HUES64 (cell line): ENCODE measurements at regions not wholly inside any gene's neighbourhood (a gene's known extent, or its start where the extent isn't known, plus 50 kb on each side); places are given as distances from the start of the nearest gene placed in this dataset.

Experiments used
- H3K27ac ChIP-seq: 2 replicates; pipeline ENCODE4 v1.7.0; 2013; ENCODE audit warnings: low read depth, low read length, inconsistent platforms
- H3K27me3 ChIP-seq: 2 replicates; pipeline ENCODE4 v1.6.1; 2013; ENCODE audit warnings: mild to moderate bottlenecking, low read length; ENCODE audit not compliant: insufficient read depth
- H3K36me3 ChIP-seq: 2 replicates; pipeline ENCODE4 v1.6.1; 2013; ENCODE audit warnings: mild to moderate bottlenecking, low read length; ENCODE audit not compliant: insufficient read depth
- H3K4me1 ChIP-seq: 2 replicates; pipeline ENCODE4 v1.6.1; 2013; ENCODE audit warnings: mild to moderate bottlenecking, low read length, moderate library complexity; ENCODE audit not compliant: insufficient read depth
- H3K4me3 ChIP-seq: 2 replicates; pipeline ENCODE4 v1.5.1; 2013; ENCODE audit warnings: mild to moderate bottlenecking, low read length, moderate library complexity
- H3K9ac ChIP-seq: 2 replicates; pipeline ENCODE4 v1.6.1; 2013; ENCODE audit warnings: mild to moderate bottlenecking, low read depth, low read length
- H3K9me3 ChIP-seq: 2 replicates; pipeline ENCODE4 v1.6.1; 2013; ENCODE audit warnings: low read depth, low read length; ENCODE audit not compliant: insufficient read depth
- WGBS: fragments of 150-250, 120-280 bp; methylation state at CpG from one replicate; pipeline ENCODE4 v1.1.7; 2013; ENCODE audit warnings: missing lambda C conversion rate; 5-methylcytosine and 5-hydroxymethylcytosine counted together

- H3K36me3 ChIP-seq = no peaks in the 10 kb centered on the region
- no peaks in the 10 kb centered on the region for H3K4me1 ChIP-seq
- H3K9me3 ChIP-seq = no peaks in the 10 kb centered on the region
- no peaks in the 10 kb centered on the region for H3K27me3 ChIP-seq
- no peak overlapping the region for H3K27ac ChIP-seq
- no peak overlapping the region for H3K4me3 ChIP-seq
- H3K9ac ChIP-seq = no peak overlapping the region
Measured at GRCh38 chr5:68653471-68653870, 437.9 kb downstream of the PIK3R1 start.

- H3K4me1 ChIP-seq = no peaks in the 10 kb centered on the region
- H3K27ac ChIP-seq = no peak overlapping the region
- 50% methylated on average over 5 of the region's 5 CpGs for WGBS
Measured at GRCh38 chr5:68657055-68657961, 436.5 kb upstream of the SLC30A5 start.

GRCh38 chr5:68658810-68659372 is 434.9 kb upstream of the SLC30A5 start:
- H3K4me3 ChIP-seq = no peak overlapping the region
- whole genome bisulfite sequencing = 93% methylated on average over 2 of the region's 4 CpGs
- H3K9ac ChIP-seq = no peak overlapping the region
- H3K4me1 ChIP-seq = no peaks in the 10 kb centered on the region
- no peak overlapping the region for H3K27ac ChIP-seq
- H3K36me3 ChIP-seq = no peaks in the 10 kb centered on the region
- no peaks in the 10 kb centered on the region for H3K27me3 ChIP-seq
- H3K9me3 ChIP-seq = no peaks in the 10 kb centered on the region

More at GRCh38 chr5:68657055-68657961, 436.5 kb upstream of the SLC30A5 start:
- Histone ChIP-seq H3K9ac (no peak overlapping the region), H3K9me3 (no peaks in the 10 kb centered on the region), H3K36me3 (no peaks in the 10 kb centered on the region), H3K27me3 (no peaks in the 10 kb centered on the region), H3K4me3 (no peak overlapping the region)

DNA sequence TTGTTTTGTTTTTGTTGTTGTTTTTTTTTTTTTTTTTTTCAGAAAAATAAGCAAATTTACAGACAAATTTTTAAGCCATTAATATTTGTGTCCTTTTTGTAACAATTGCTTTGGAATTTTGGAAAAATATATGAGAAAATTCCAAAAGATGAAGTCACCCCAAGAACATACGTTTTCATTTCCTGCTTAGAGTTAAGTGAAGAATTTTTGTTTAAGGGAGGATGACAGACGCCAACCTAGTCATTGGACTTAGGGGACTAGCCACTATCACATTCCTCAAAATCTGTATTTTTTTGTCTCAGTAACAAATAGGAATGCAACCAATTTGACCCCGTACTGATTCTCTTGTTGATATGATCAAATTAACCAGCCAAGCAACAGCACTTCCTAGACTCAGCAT is 433.9 kb upstream of the SLC30A5 start:
- Histone ChIP-seq H3K4me1 (no peaks in the 10 kb centered on the region), H3K4me3 (no peak overlapping the region), H3K27me3 (no peaks in the 10 kb centered on the region), H3K9ac (no peak overlapping the region), H3K36me3 (no peaks in the 10 kb centered on the region), H3K9me3 (no peaks in the 10 kb centered on the region), H3K27ac (no peak overlapping the region)
- whole genome bisulfite sequencing = 92% methylated on average over 3 of the region's 3 CpGs

GRCh38 chr5:68661237-68661636 is 432.6 kb upstream of the SLC30A5 start:
- H3K4me3 ChIP-seq = no peak overlapping the region
- no peaks in the 10 kb centered on the region for H3K27me3 ChIP-seq
- no peak overlapping the region for H3K27ac ChIP-seq
- 90% methylated on average over 2 of the region's 2 CpGs for WGBS
- no peaks in the 10 kb centered on the region for H3K36me3 ChIP-seq
- no peak overlapping the region for H3K9ac ChIP-seq
- H3K9me3 ChIP-seq = no peaks in the 10 kb centered on the region
- H3K4me1 ChIP-seq = no peaks in the 10 kb centered on the region

- Histone ChIP-seq H3K4me1 (no peaks in the 10 kb centered on the region), H3K36me3 (no peaks in the 10 kb centered on the region), H3K4me3 (no peak overlapping the region), H3K9ac (no peak overlapping the region), H3K27me3 (no peaks in the 10 kb centered on the region), H3K9me3 (no peaks in the 10 kb centered on the region), H3K27ac (no peak overlapping the region)
Measured at GRCh38 chr5:68662804-68663307, 431.0 kb upstream of the SLC30A5 start.

DNA sequence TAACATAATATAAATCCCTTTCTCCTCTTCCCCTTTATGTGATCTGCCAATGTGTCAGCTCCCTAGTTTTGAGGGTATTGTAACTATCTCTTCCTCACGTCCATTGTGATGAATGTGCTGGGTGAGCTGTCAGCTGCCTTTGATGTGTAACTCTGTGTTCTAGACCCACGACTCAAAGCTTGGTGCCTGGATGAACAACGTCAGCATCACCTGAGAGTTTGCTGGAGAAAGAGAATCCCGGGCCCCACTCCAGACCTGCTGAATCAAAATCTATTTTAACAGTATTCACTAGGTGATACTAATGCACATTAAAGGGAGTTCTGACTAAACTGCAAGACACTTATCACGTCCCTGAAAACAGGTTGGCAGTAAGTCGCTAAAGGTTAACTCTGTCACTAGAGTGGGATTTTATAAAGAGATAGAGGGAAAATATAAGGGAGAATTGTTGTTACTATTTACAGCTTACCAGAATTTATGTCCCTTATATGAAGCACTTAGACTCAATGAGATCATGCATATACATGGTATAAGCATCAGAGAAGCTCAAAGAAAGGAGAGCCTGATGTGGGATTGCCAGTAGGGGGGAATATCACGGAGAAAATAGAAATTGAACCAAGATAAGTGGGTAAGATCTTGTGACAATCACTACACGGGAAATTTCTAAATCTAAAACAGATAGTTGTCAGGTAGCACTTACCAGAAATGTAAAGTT is 423.8 kb upstream of the SLC30A5 start:
- no peaks in the 10 kb centered on the region for H3K9me3 ChIP-seq
- WGBS = 78% methylated on average over 7 of the region's 8 CpGs
- H3K9ac ChIP-seq = no peak overlapping the region

DNA sequence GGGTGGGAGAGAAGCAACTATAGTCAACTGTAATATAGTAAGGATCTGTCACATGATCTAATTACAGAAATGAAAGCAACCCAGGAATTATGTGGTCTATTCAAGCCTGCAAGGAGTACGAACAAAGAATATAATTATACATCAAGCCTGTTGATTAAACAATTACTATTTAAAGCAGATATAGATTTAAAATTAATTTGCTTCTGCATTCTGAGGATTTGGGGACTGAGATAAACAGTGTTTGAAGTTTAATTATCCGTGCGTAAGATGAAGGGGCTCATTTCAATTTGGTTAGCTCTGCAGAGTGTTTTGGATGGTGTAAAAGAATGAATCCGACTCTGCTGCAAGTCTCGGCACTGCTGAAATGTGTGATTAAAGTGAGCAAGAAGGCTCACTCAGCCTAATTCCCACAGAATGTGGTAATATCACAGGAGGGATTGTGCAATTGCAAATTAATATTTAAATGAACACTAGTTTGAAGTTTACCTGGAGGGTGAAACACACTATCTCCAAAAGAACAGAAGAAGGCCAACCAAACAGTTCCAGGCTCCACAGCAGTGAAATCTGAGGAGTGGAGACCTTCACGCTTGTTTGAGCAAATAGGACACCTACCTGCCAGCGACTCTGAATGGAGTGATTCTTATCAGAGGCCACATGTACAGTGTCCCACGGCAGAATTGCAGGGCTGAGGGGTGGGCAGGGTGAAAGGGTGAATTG is 420.6 kb upstream of the SLC30A5 start:
- H3K36me3 ChIP-seq = no peaks in the 10 kb centered on the region
- WGBS = 89% methylated on average over 7 of the region's 8 CpGs
- no peak overlapping the region for H3K27ac ChIP-seq
- no peaks in the 10 kb centered on the region for H3K27me3 ChIP-seq
- 0 out of 2 replicates have a peak, but pooled peaks cover 3% of the 10 kb centered on the region for H3K4me1 ChIP-seq
- no peak overlapping the region for H3K9ac ChIP-seq
- no peaks in the 10 kb centered on the region for H3K9me3 ChIP-seq
- H3K4me3 ChIP-seq = no peak overlapping the region

More for the DNA sequence above, 423.8 kb upstream of the SLC30A5 start:
- Histone ChIP-seq H3K4me3 (no peak overlapping the region), H3K4me1 (0 out of 2 replicates have a peak, but pooled peaks cover 3% of the 10 kb centered on the region), H3K36me3 (no peaks in the 10 kb centered on the region), H3K27me3 (no peaks in the 10 kb centered on the region), H3K27ac (no peak overlapping the region)

- 92% methylated on average over 6 of the region's 6 CpGs for WGBS
- Histone ChIP-seq H3K36me3 (no peaks in the 10 kb centered on the region), H3K9ac (no peak overlapping the region), H3K4me3 (no peak overlapping the region), H3K9me3 (no peaks in the 10 kb centered on the region), H3K27ac (no peak overlapping the region), H3K27me3 (no peaks in the 10 kb centered on the region), H3K4me1 (0 out of 2 replicates have a peak, but pooled peaks cover 3% of the 10 kb centered on the region)
Measured at GRCh38 chr5:68673823-68674180, 420.0 kb upstream of the SLC30A5 start.

GRCh38 chr5:68679041-68679440 is 414.8 kb upstream of the SLC30A5 start:
- H3K27ac ChIP-seq = no peak overlapping the region
- H3K27me3 ChIP-seq = no peaks in the 10 kb centered on the region
- no peak overlapping the region for H3K9ac ChIP-seq
- 0 out of 2 replicates have a peak, but pooled peaks cover 3% of the 10 kb centered on the region for H3K4me1 ChIP-seq
- no peaks in the 10 kb centered on the region for H3K9me3 ChIP-seq
- no peak overlapping the region for H3K4me3 ChIP-seq
- H3K36me3 ChIP-seq = no peaks in the 10 kb centered on the region
- WGBS = 96% methylated on average over 1 of the region's 1 CpG
